ENCODE measurements at regions not wholly inside any gene's neighbourhood (a gene's known extent, or its start where the extent isn't known, plus 50 kb on each side); places are given as distances from the start of the nearest gene placed in this dataset.
"Not testable (repeated sequence)": the region's sequence is repeated elsewhere in the genome, so short reads cannot be mapped to it uniquely, and the experiment has no call there.

- ATAC-seq (no peak), DNase-seq (no peak)
Measured at GRCh38 chr11:25247336-25247735, 750.5 kb downstream of the LUZP2 start.

GRCh38 chr11:25252854-25253253, 756.0 kb downstream of the LUZP2 start:
- TF ChIP-seq, protein P1, sequence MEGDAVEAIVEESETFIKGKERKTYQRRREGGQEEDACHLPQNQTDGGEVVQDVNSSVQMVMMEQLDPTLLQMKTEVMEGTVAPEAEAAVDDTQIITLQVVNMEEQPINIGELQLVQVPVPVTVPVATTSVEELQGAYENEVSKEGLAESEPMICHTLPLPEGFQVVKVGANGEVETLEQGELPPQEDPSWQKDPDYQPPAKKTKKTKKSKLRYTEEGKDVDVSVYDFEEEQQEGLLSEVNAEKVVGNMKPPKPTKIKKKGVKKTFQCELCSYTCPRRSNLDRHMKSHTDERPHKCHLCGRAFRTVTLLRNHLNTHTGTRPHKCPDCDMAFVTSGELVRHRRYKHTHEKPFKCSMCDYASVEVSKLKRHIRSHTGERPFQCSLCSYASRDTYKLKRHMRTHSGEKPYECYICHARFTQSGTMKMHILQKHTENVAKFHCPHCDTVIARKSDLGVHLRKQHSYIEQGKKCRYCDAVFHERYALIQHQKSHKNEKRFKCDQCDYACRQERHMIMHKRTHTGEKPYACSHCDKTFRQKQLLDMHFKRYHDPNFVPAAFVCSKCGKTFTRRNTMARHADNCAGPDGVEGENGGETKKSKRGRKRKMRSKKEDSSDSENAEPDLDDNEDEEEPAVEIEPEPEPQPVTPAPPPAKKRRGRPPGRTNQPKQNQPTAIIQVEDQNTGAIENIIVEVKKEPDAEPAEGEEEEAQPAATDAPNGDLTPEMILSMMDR (IDR thresholded peaks at IDR 0.05): no peak
- Histone ChIP-seq H3K27ac (no peak overlapping the region), H3K27me3 (ENCODE audit: insufficient read depth in 3 of 3, low read length in 2 of 3) (no peaks in the 10 kb centered on the region), H3K4me1 (no peaks in the 10 kb centered on the region), H3K36me3 (ENCODE audit: insufficient read depth in 1 of 2, low read depth in 1 of 2) (no peaks in the 10 kb centered on the region), H3K4me3 (no peak overlapping the region), H3K9me3 (no peaks in the 10 kb centered on the region)
- DNase-seq (no peak), ATAC-seq (no peak)
- intact Hi-C loops (cut with DNase I): no loop called here
- WGBS, 3 donors: 76 to 81% (median 80%) methylated on average over 4 of the region's 4 CpGs

More at GRCh38 chr11:25247336-25247735, 750.5 kb downstream of the LUZP2 start:
- TF ChIP-seq, protein P1 (IDR thresholded peaks at IDR 0.05): no peak
- Histone ChIP-seq H3K4me1 (no peaks in the 10 kb centered on the region), H3K4me3 (no peak overlapping the region), H3K27ac (no peak overlapping the region), H3K27me3 (ENCODE audit: insufficient read depth in 3 of 3, low read length in 2 of 3) (no peaks in the 10 kb centered on the region), H3K36me3 (ENCODE audit: insufficient read depth in 1 of 2, low read depth in 1 of 2) (no peaks in the 10 kb centered on the region), H3K9me3 (no peaks in the 10 kb centered on the region)
- 20 to 70% (median 38%) methylated on average over 1 of the region's 1 CpG for WGBS, 3 donors
- intact Hi-C loops (cut with DNase I): no loop called here

DNA sequence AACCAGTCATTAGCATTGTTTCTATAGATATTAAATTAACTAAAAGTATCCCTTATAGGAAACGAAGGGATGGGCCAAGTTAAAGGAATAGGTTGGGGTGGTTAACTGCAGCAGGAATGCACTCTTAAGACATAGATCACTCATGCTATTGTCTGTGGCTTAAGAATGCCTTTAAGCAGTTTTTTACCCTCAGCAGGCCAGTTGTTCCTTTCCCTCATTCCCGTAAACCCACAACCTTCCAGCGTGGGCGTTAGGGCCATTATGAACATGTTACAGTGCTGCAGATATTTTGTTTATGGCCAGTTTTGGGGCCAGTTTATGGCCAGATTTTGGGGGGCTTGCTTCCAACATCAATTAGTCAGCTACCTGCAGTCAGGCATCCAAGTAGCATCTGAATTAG, 767.0 kb downstream of the LUZP2 start:
- H3K9me3 ChIP-seq; H3K4me3 ChIP-seq; H3K27me3 ChIP-seq (ENCODE audit: insufficient read depth in 3 of 3, low read length in 2 of 3); H3K36me3 ChIP-seq (ENCODE audit: insufficient read depth in 1 of 2, low read depth in 1 of 2); H3K27ac ChIP-seq; intact Hi-C loops (cut with DNase I); ATAC-seq; DNase-seq; H3K4me1 ChIP-seq: not testable (repeated sequence)
- WGBS, 3 donors: 66 to 76% (median 69%) methylated on average over 4 of the region's 4 CpGs

- Histone ChIP-seq H3K9me3 (no peaks in the 10 kb centered on the region), H3K4me3 (no peak overlapping the region), H3K36me3 (ENCODE audit: insufficient read depth in 1 of 2, low read depth in 1 of 2) (no peaks in the 10 kb centered on the region), H3K4me1 (no peaks in the 10 kb centered on the region), H3K27me3 (ENCODE audit: insufficient read depth in 3 of 3, low read length in 2 of 3) (no peaks in the 10 kb centered on the region), H3K27ac (no peak overlapping the region)
- intact Hi-C loops (cut with DNase I): no loop called here
- DNase-seq (no peak), ATAC-seq (no peak)
- TF ChIP-seq, protein P1 (IDR thresholded peaks at IDR 0.05): no peak
Measured at GRCh38 chr11:25271301-25271700, 774.4 kb downstream of the LUZP2 start.

DNA sequence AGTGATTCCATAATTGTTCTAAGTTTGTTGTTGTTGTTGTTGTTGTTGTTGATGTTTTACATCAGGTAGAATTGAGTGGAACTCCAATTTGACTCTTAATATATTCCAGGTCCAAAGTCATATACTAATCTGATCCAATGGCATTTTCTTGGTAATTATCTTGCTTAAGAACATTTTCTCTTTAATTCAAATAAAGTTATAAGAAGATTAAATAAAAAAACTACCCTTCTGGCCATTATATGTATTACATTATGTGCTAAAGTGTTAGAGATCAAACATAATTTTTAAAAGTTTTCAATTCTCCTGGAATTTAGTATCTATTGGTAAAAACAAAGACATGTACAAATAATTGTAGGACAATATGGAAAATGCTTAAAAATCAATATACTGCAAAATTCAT, 775.4 kb downstream of the LUZP2 start:
- DNase-seq: no peak
- TF ChIP-seq, protein P1 (IDR thresholded peaks at IDR 0.05): peak; percentile 6
- no peak overlapping the region for H3K4me3 ChIP-seq
- no peak for ATAC-seq
- no peaks in the 10 kb centered on the region for H3K9me3 ChIP-seq
- H3K27ac ChIP-seq: no peak overlapping the region
- no peaks in the 10 kb centered on the region for H3K36me3 ChIP-seq (ENCODE audit: insufficient read depth in 1 of 2, low read depth in 1 of 2)
- H3K4me1 ChIP-seq: no peaks in the 10 kb centered on the region
- no peaks in the 10 kb centered on the region for H3K27me3 ChIP-seq (ENCODE audit: insufficient read depth in 3 of 3, low read length in 2 of 3)
- intact Hi-C loops (cut with DNase I): no loop called here

DNA sequence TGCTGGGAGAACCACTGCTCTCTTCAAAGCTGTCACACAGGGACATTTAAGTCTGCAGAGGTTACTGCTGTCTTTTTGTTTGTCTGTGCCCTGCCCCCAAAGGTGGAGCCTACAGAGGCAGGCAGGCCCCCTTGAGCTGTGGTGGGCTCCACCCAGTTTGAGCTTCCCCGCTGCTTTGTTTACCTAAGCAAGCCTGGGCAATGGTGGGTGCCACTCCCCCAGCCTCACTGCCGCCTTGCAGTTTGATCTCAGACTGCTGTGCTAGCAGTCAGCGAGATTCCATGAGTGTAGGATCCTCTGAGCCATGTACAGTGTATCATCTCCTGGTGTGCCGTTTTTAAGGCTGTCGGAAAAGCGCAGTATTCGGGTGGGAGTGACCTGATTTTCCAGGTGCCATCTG, 784.0 kb downstream of the LUZP2 start:
- 85 to 87% (median 87%) methylated on average over 7 of the region's 7 CpGs for WGBS, 3 donors
- H3K36me3 ChIP-seq (ENCODE audit: insufficient read depth in 1 of 2, low read depth in 1 of 2); DNase-seq; H3K4me3 ChIP-seq; H3K4me1 ChIP-seq; H3K27me3 ChIP-seq (ENCODE audit: insufficient read depth in 3 of 3, low read length in 2 of 3); H3K27ac ChIP-seq; intact Hi-C loops (cut with DNase I); H3K9me3 ChIP-seq; ATAC-seq: not testable (repeated sequence)
